T47D (cell line): ENCODE measurements at regions not wholly inside any gene's neighbourhood (a gene's known extent, or its start where the extent isn't known, plus 50 kb on each side); places are given as distances from the start of the nearest gene placed in this dataset.
A peak's percentile ranks its signal among the peaks of the same experiment; 100 is the strongest.
"Not testable (repeated sequence)": the region's sequence is repeated elsewhere in the genome, so short reads cannot be mapped to it uniquely, and the experiment has no call there.

Experiments
- DNase-seq, 2 experiments: peaks; one replicate each; pipeline versions ENCODE4 v3.0.0 to v3.0.0-alpha.2; 2011 to 2012; ENCODE audit warnings: low read depth in 1 of 2, low spot score in 1 of 2
- JUND ChIP-seq: IDR thresholded peaks from 2 replicates; pipeline ENCODE4 v1.6.1; 2012; ENCODE audit warnings: low read depth
- in situ Hi-C: cut with HindIII; loops from 2 replicates; pipeline ENCODE4 v1.10.0; 2016; ENCODE audit warnings: low sequenced_read_pairs, low pct_unique_long_range_greater_than_20kb

GRCh38 chr10:51005551-51005950 is 68.7 kb upstream of the PRKG1 start:
- in situ Hi-C loops: no loop called here
- no peak for TF ChIP-seq JUND
- no peak for DNase-seq

GRCh38 chr10:51006686-51007085 is 67.6 kb upstream of the PRKG1 start:
- TF ChIP-seq JUND: no peak
- no peak for DNase-seq
- in situ Hi-C loops: no loop called here

GRCh38 chr10:51007781-51008180 is 66.5 kb upstream of the PRKG1 start:
- no peak for DNase-seq
- in situ Hi-C loops: no loop called here

GRCh38 chr10:51008346-51008745 is 65.9 kb upstream of the PRKG1 start:
- no peak for DNase-seq
- in situ Hi-C loops: no loop called here
- no peak for TF ChIP-seq JUND

More at GRCh38 chr10:51007781-51008180, 66.5 kb upstream of the PRKG1 start:
- no peak for TF ChIP-seq JUND

GRCh38 chr10:51010977-51011376 is 63.3 kb upstream of the PRKG1 start:
- TF ChIP-seq JUND: no peak
- peak in 1 of 2 experiments; percentile 73 for DNase-seq
- in situ Hi-C loops: no loop called here

GRCh38 chr10:51012073-51012472 is 62.2 kb upstream of the PRKG1 start:
- no peak for TF ChIP-seq JUND
- no peak for DNase-seq
- in situ Hi-C loops: no loop called here

- in situ Hi-C loops: no loop called here
- no peak for DNase-seq
- TF ChIP-seq JUND: no peak
Measured at GRCh38 chr10:51014680-51015389, 59.5 kb upstream of the PRKG1 start.

- DNase-seq, in situ Hi-C loops: not testable (repeated sequence)
Measured at GRCh38 chr10:51015390-51015754, 58.9 kb upstream of the PRKG1 start.

GRCh38 chr10:51020200-51020599 is 54.1 kb upstream of the PRKG1 start:
- DNase-seq: no peak
- TF ChIP-seq JUND: no peak
- in situ Hi-C loops: no loop called here

GRCh38 chr10:51022933-51023585 is 51.2 kb upstream of the PRKG1 start:
- in situ Hi-C loops: no loop called here
- no peak for TF ChIP-seq JUND
- DNase-seq: no peak

- no peak for TF ChIP-seq JUND
- no peak for DNase-seq
- in situ Hi-C loops: no loop called here
Measured at GRCh38 chr10:51023636-51024035, 50.7 kb upstream of the PRKG1 start.
